HG02642 (cell line): ENCODE measurements at regions not wholly inside any gene's neighbourhood (a gene's known extent, or its start where the extent isn't known, plus 50 kb on each side); places are given as distances from the start of the nearest gene placed in this dataset.

Experiments used
- ATAC-seq: cut with Tn5 transposase; IDR thresholded peaks from one replicate; pipeline ENCODE4 v1.9.1; 2021; ENCODE audit warnings: mild to moderate bottlenecking; ENCODE audit not compliant: unreplicated experiment, poor library complexity

GRCh38 chr6:21840428-21840827 is 246.9 kb downstream of the SOX4 start:
- ATAC-seq = no peak

GRCh38 chr6:21842875-21843645 is 249.5 kb downstream of the SOX4 start:
- ATAC-seq = no peak

GRCh38 chr6:21844120-21844917 is 250.8 kb downstream of the SOX4 start:
- no peak for ATAC-seq

GRCh38 chr6:21845018-21845417 is 251.5 kb downstream of the SOX4 start:
- no peak for ATAC-seq

GRCh38 chr6:21845439-21846140 is 252.0 kb downstream of the SOX4 start:
- ATAC-seq = no peak

GRCh38 chr6:21846541-21847451 is 253.2 kb downstream of the SOX4 start:
- peak; percentile 54 for ATAC-seq

GRCh38 chr6:21847711-21848480 is 254.3 kb downstream of the SOX4 start:
- no peak for ATAC-seq

GRCh38 chr6:21850691-21851090 is 257.1 kb downstream of the SOX4 start:
- no peak for ATAC-seq

GRCh38 chr6:21855811-21856455 is 262.4 kb downstream of the SOX4 start:
- ATAC-seq = no peak

- ATAC-seq = no peak
These were observed 262.9 kb downstream of the SOX4 start for GRCh38 chr6:21856456-21856825.

- ATAC-seq = no peak
These were observed 263.3 kb downstream of the SOX4 start for GRCh38 chr6:21856844-21857243.

GRCh38 chr6:21858076-21858475 is 264.5 kb downstream of the SOX4 start:
- no peak for ATAC-seq

GRCh38 chr6:21859193-21859735 is 265.7 kb downstream of the SOX4 start:
- no peak for ATAC-seq

- no peak for ATAC-seq
These were observed 268.4 kb downstream of the SOX4 start for GRCh38 chr6:21861942-21862341.

- ATAC-seq = no peak
These were observed 270.7 kb downstream of the SOX4 start for GRCh38 chr6:21864206-21864605.

- no peak for ATAC-seq
These were observed 274.7 kb downstream of the SOX4 start for GRCh38 chr6:21868226-21868625.

- no peak for ATAC-seq
These were observed 275.7 kb downstream of the SOX4 start for GRCh38 chr6:21869085-21869771.
